Natural killer cell (primary cell): ENCODE measurements at regions not wholly inside any gene's neighbourhood (a gene's known extent, or its start where the extent isn't known, plus 50 kb on each side); places are given as distances from the start of the nearest gene placed in this dataset.

ENCODE experiments used
- ATAC-seq, 3 donors: fragments of 150-1000 bp in 2 of 3; fragments of 200-7000 bp in 1 of 3; cut with Tn5 transposase; 1 replicate in 1 of 3; 2 replicates in 2 of 3; pipeline ENCODE4 v1.10.0; 2021; ENCODE audit warnings: mild to moderate bottlenecking in 2 of 3, moderate library complexity in 2 of 3
- DNase-seq, 2 donors: peaks; one replicate each; pipeline versions ENCODE4 v3.0.0 to v3.0.0-alpha.2; 2013 to 2021; ENCODE audit warnings: mixed read lengths in 1 of 2
- H3K27ac ChIP-seq: one replicate; pipeline ENCODE4 v1.5.1; 2013; ENCODE audit warnings: mild to moderate bottlenecking, low read length
- H3K27me3 ChIP-seq: one replicate; pipeline ENCODE4 v1.6.1; 2013; ENCODE audit warnings: low read length; ENCODE audit not compliant: control insufficient read depth, insufficient read depth
- H3K36me3 ChIP-seq: one replicate; pipeline ENCODE4 v1.6.1; 2013; ENCODE audit warnings: low read length; ENCODE audit not compliant: control insufficient read depth, insufficient read depth
- H3K4me1 ChIP-seq: one replicate; pipeline ENCODE4 v1.6.1; 2013; ENCODE audit warnings: low read length; ENCODE audit not compliant: control insufficient read depth, insufficient read depth
- H3K4me3 ChIP-seq: one replicate; pipeline ENCODE4 v1.5.1; 2013; ENCODE audit warnings: low read length
- H3K9me3 ChIP-seq: one replicate; pipeline ENCODE4 v1.6.1; 2013; ENCODE audit warnings: low read length; ENCODE audit not compliant: control insufficient read depth, insufficient read depth
- H3K27ac Mint-ChIP-seq, 2 donors: one replicate each; pipeline ENCODE4 v1.8.0; 2022; ENCODE audit warnings: mild to moderate bottlenecking in 2 of 2, mixed read lengths in 2 of 2, moderate library complexity in 1 of 2
- H3K27me3 Mint-ChIP-seq, 2 donors: one replicate each; pipeline ENCODE4 v1.8.0; 2022; ENCODE audit warnings: low read depth in 2 of 2, mixed read lengths in 2 of 2
- H3K36me3 Mint-ChIP-seq: one replicate; pipeline ENCODE4 v1.8.0; 2022; ENCODE audit warnings: mixed read lengths
- H3K4me1 Mint-ChIP-seq, 2 donors: one replicate each; pipeline ENCODE4 v1.8.0; 2022; ENCODE audit warnings: mixed read lengths in 2 of 2
- H3K4me3 Mint-ChIP-seq: one replicate; pipeline ENCODE4 v1.8.0; 2022; ENCODE audit warnings: mild to moderate bottlenecking, moderate library complexity, mixed read lengths
- H3K9me3 Mint-ChIP-seq, 2 donors: one replicate each; pipeline ENCODE4 v1.8.0; 2022; ENCODE audit warnings: mixed read lengths in 2 of 2
- CTCF ChIP-seq: fragments of 200-600 bp; IDR thresholded peaks from one replicate; pipeline ENCODE4 v1.8.0; 2022; ENCODE audit warnings: antibody characterized with exemption
- WGBS: methylation state at CpG from one replicate; pipeline ENCODE4 v1.1.7; 2013; ENCODE audit warnings: missing lambda C conversion rate; ENCODE audit not compliant: insufficient coverage; 5-methylcytosine and 5-hydroxymethylcytosine counted together
- intact Hi-C: fragments of 100-400 bp; cut with micrococcal nuclease; formaldehyde crosslinking; loops from one replicate; pipeline ENCODE4 v1.14.2; 2022

GRCh38 chr20:48210111-48211027 is 425.1 kb upstream of the SULF2 start:
- TF ChIP-seq CTCF = no peak
- Histone ChIP-seq H3K4me3 (no peak overlapping the region), H3K4me1 (no peaks in the 10 kb centered on the region), H3K27me3 (no peaks in the 10 kb centered on the region), H3K9me3 (no peaks in the 10 kb centered on the region), H3K27ac (no peak overlapping the region), H3K36me3 (no peaks in the 10 kb centered on the region)
- no peaks in the 10 kb centered on the region for H3K4me1 Mint-ChIP-seq
- WGBS = 85% methylated on average over 27 of the region's 27 CpGs
- no peak for ATAC-seq
- H3K36me3 Mint-ChIP-seq = no peaks in the 10 kb centered on the region
- intact Hi-C loops = no loop called here
- no peak overlapping the region for H3K27ac Mint-ChIP-seq
- H3K9me3 Mint-ChIP-seq = no peaks in the 10 kb centered on the region
- peaks cover 12 to 13% of the 10 kb centered on the region in 2 donors for H3K27me3 Mint-ChIP-seq
- no peak for DNase-seq
- H3K4me3 Mint-ChIP-seq = no peak overlapping the region

GRCh38 chr20:48209102-48209501 is 423.8 kb upstream of the SULF2 start:
- DNase-seq (no peak), ATAC-seq (no peak)
- Mint-ChIP-seq H3K27ac (no peak overlapping the region), H3K4me1 (no peaks in the 10 kb centered on the region), H3K4me3 (no peak overlapping the region), H3K36me3 (no peaks in the 10 kb centered on the region), H3K9me3 (no peaks in the 10 kb centered on the region), H3K27me3 (peaks cover 10 to 13% of the 10 kb centered on the region in 2 donors)
- intact Hi-C loops = no loop called here
- no peak for TF ChIP-seq CTCF
- no peaks in the 10 kb centered on the region for H3K36me3 ChIP-seq
- no peaks in the 10 kb centered on the region for H3K4me1 ChIP-seq
- H3K27me3 ChIP-seq = no peaks in the 10 kb centered on the region
- WGBS = 19% methylated on average over 5 of the region's 5 CpGs
- H3K4me3 ChIP-seq = no peak overlapping the region
- H3K9me3 ChIP-seq = no peaks in the 10 kb centered on the region
- no peak overlapping the region for H3K27ac ChIP-seq

GRCh38 chr20:48208176-48208575 is 422.9 kb upstream of the SULF2 start:
- H3K9me3 ChIP-seq = no peaks in the 10 kb centered on the region
- Mint-ChIP-seq H3K27ac (no peak overlapping the region), H3K4me1 (no peaks in the 10 kb centered on the region), H3K27me3 (peaks cover 10 to 18% of the 10 kb centered on the region in 2 donors), H3K4me3 (no peak overlapping the region), H3K9me3 (no peaks in the 10 kb centered on the region), H3K36me3 (no peaks in the 10 kb centered on the region)
- DNase-seq (no peak), ATAC-seq (no peak)
- TF ChIP-seq CTCF = no peak
- no peaks in the 10 kb centered on the region for H3K36me3 ChIP-seq
- no peak overlapping the region for H3K27ac ChIP-seq
- intact Hi-C loops = no loop called here
- H3K4me3 ChIP-seq = no peak overlapping the region
- H3K4me1 ChIP-seq = no peaks in the 10 kb centered on the region
- no peaks in the 10 kb centered on the region for H3K27me3 ChIP-seq
- 85% methylated on average over 10 of the region's 10 CpGs for WGBS

- no peaks in the 10 kb centered on the region for H3K4me1 ChIP-seq
- ATAC-seq (no peak), DNase-seq (no peak)
- no peaks in the 10 kb centered on the region for H3K9me3 Mint-ChIP-seq
- H3K4me3 Mint-ChIP-seq = no peak overlapping the region
- H3K27ac ChIP-seq = no peak overlapping the region
- H3K36me3 Mint-ChIP-seq = no peaks in the 10 kb centered on the region
- no peaks in the 10 kb centered on the region for H3K4me1 Mint-ChIP-seq
- H3K27me3 ChIP-seq = no peaks in the 10 kb centered on the region
- peaks cover 10 to 13% of the 10 kb centered on the region in 2 donors for H3K27me3 Mint-ChIP-seq
- H3K36me3 ChIP-seq = no peaks in the 10 kb centered on the region
- intact Hi-C loops = no loop called here
- no peak overlapping the region for H3K4me3 ChIP-seq
- WGBS = 80% methylated on average over 4 of the region's 4 CpGs
- no peak for TF ChIP-seq CTCF
- H3K9me3 ChIP-seq = no peaks in the 10 kb centered on the region
- no peak overlapping the region for H3K27ac Mint-ChIP-seq
Measured at GRCh38 chr20:48207505-48207904, 422.2 kb upstream of the SULF2 start.
